ENCODE measurements at regions not wholly inside any gene's neighbourhood (a gene's known extent, or its start where the extent isn't known, plus 50 kb on each side); places are given as distances from the start of the nearest gene placed in this dataset.

DNA sequence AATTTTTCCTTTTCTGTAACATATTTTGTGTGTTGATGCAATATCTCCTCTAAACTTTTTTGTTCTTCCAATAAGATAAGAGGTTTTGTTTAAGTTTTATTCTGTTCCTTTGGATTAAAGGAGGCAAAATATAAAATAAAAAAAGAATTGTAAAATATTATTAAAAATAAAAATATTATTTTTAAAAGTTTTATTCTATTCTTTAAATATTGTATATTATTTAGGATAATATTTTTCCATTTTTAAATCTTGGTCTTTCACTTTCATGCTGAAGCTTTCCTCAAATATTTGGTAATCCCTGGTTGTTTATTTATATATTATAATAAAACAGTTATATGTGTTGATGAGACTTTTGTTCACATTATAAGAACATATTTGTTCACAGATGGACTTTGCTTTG is 187.9 kb upstream of the PDE5A start:
- no peak for DNase-seq

DNA sequence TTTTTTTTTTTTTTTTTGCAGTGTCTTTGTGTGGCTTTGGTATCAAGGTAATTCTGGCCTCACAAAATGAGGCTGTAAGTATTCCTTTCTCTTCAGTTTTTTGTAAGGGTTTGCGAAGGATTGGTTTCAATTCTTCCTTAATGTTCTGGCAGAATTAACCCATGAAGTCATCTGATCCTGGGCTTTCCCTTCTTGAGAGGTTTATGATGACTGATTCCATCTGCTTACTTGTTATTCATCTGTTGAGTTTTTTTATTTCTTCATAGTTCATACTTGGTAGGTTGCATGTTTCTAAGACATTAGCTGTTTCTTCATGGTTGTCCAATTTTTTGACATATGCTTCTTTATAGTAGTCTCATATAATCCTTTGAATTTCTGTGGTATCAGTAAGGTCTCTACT is 181.4 kb upstream of the PDE5A start:
- DNase-seq = peak; percentile 49

DNA sequence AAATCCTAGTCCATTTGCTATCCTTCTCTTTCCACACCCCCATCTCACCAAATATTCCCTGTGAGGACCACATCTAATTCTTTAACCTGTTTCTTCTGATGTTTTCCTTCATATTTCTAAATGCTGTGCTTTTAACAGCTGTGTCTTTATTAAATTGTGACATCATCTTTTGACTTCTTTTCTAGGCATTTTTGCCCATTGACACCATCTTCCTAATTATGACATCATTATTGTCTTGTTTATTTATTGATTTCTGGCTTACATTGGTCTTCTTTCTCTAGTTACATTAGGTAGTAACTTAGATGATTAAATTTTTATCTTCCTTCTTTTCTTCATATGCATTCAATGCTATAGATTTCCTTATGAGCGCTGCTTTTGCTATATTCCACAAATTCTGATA is 175.8 kb upstream of the PDE5A start:
- DNase-seq = no peak

DNA sequence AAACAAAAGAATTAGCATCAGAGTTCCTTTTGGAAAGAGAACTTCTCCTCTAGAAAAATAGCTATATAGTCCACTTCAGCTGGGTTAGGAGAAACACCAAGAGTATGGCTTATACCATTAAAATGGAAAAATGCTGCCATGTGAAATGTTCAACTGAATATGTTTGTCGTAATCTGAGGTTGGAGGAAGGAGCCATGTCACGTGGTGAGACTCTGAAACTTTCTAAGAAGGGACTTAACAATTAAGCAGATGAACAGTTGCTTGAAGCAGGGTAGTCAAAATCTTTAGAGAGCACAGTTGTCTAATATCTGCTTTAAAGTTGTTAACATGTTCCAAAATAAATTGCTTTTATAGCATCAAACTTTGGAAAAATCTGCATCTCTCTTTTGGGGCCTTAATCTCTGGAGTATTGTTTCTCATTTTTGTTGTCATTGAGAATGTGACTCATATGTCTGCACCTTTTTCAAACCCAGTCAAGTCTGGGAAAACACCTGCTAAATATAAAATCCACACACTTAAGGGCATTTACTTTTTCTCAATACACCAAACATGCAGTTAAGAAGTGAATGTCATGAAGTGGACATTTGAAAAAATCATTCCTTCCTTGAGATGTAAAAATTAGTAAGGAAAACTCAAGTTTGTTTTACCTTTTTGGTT is 168.8 kb upstream of the PDE5A start:
- DNase-seq = no peak

DNA sequence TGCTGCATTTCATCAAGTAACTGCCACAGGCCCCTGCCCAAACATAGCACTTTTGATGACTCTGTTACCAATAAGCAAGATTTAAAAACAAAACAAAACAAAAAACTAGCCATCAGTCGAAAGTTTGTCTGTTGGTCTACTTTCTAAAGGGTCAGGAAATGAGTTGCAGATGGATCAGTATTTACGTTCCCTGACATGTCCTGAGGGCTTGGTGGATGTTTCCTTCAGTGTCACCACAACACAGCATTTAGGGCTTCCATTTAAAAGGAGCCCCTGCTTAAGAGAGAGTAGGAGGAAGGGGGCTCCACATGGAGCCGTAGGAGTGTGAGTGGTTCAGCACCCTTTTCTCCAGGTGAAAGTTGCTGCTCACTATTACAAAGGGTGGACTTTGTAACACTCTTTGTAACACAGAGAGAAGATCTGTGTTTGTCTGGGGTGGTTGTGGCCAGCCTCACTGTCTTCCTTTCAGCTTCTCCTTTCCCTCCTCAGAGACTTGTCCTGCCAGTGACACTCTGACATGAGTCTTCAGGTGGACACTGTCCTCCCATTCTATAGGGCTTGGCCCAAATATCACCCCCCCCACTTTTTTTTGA is 167.5 kb upstream of the PDE5A start:
- no peak for DNase-seq

DNA sequence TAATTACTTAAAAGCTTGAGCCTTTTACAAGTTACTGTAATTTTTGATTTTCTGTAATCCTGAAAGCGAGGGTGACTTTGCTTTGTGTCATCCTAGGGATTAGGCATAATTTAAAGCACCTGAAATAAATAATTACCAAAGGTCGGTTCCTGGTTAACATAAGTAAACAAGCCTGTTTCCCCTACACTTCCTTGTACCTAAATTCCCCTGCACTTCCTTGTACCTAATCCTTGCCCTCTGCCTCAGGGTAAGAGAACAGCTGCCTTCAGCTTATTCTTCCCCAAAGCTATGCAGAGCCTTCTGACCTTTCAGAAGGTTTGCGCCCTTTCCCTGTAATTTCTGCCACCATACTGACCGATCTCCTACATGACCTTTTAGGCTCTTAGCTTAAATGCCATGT is 166.1 kb upstream of the PDE5A start:
- no peak for DNase-seq

DNA sequence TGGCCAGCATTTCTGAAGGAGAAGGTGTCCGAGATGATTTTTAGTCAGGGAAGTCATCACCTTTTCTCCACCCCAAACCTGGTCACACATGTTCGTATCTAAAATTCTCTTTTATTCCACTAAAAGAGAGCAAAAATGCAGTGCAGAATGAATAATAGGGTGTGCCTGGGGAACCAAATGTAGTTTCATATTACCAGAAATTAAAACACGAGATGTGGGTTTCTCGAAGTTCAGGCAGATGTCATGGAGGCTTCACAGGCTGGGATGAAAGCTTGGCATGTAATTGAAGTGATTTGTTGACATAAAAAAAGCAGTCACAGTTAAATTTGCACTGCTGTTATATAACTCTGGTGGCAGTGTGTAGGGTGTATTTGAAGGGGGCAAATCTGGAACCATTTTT is 165.5 kb upstream of the PDE5A start:
- DNase-seq = no peak

DNA sequence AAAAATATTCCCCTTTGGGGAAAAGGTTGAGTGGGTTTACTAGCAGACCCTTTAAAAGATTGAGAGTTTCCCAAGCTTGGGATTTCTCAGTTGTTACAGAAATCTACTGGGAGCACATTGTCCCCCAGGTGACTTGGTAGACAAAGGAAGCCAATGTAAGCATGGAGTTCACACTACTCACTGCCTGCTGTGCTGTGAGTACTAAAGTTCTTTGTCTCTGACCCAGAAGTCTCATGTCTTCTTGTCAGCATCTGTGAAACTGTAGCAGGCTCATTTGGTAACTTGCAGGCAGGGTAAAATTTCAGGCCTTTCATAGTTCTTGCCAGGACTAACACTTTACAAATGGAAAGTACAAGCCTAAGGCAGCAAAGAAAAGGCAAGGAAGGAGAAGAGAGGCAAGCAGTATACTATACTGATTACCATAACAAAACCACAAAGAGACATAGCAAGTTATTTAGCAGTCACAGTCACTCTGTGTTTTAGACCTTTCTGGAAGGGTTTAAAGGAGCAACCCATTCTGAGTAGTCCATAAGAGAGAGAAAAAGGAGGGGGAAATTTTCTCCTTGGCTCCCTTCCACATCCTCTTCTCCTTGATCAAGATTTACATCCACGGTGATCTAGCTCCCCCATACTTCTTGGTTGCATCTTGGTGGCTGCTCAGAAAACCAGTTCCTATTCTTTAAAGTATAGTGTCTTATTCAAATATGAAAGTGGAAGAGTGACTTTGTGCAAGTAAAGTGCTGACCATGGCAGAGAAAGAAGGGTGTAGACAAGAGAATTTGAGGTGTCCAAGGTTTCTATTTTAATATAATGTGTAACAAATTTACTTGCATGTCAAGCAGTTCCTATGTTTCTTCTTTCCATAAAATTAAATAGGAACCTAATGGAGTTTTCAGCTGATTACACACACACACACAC is 160.0 kb upstream of the PDE5A start:
- no peak for DNase-seq

DNA sequence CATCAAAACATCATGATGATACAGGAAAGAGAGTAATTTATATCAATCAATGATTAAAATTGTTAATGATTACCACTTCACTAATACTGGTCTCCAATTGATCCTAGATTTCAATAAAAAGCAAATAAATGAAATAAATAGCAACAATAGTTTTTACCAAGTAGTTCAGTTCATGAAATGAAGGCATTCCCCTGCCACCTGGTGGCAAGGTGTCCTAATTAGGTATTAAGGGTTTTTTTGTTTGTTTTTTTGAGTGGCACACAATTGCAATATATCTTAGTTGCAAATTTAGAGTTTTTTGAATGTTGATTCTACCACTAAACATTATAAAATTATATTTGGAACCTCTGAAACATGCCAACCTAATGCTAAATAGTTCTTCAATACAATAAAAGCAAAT is 157.4 kb upstream of the PDE5A start:
- DNase-seq = no peak

DNA sequence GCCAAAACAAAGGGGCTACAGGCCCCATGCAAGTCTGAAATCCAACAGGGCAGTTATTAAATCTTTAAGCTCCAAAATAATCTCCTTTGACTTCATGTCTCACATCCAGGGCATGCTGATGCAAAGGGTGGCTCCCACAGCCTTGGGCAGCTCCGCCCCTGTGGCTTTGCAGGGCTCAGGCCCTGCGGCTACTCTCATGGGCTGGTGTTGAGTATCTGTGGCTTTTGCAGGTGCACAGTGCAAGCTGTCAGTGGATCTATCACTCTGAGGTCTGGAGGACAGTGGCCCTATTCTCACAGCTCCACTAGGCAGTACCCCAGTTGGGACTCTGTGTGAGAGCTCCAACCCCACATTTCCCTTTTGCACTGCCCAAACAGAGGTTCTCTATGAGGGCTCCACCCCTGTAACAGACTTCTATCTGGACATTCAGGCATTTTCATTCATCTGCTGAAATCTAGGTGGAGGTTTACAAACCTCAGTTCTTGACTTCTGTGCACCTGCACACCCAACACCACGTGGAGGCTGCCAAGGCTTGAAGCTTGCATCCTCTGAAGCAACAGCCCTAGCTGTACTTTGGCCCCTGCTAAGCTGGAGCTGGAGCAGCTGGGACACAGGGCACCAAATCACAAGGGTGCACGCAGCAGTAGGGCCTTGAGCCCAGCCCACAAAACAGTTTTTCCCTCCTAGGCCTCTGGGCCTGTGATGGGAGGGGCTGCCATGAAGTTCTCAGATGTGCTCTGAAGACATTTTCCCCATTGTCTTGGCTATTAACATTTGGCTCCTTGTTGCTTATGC is 154.8 kb upstream of the PDE5A start:
- DNase-seq = no peak

DNA sequence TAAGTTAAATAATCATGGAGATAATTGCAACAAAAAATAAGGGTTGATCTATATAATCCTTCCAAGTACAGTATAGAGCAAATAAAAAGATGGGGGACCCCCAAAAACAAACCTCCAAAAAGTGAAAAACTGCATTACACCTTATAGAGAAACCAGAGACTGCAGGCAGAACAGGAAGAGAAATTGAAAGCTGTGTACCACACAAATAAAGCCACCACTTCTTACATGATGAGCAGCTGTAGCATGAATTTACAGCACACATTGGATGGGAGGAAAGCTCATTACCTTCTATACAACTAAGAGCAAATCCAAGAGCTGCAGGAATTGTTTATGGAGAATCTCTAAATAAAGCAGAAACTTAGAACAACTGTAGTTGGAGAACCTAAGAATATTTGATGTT is 152.4 kb upstream of the PDE5A start:
- no peak for DNase-seq

DNA sequence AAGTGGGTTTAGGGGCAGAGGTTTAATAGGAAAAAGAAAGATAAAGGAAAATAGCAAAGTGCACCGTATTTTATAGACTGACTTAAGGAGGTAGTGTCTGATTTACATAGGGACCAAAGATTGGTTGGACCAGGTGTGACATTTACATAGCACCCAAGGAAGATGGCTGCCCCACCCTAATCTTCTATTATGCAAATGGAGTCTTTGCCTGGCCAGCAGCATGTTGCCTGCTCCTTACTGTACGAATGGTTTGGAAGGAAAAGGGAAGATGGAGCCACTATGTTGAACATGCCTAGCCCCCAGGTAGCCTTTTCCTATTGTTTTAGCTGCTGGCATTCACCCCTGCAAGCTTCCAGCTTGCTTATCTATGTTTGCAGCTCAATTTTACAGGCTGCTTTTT is 146.2 kb upstream of the PDE5A start:
- no peak for DNase-seq

DNA sequence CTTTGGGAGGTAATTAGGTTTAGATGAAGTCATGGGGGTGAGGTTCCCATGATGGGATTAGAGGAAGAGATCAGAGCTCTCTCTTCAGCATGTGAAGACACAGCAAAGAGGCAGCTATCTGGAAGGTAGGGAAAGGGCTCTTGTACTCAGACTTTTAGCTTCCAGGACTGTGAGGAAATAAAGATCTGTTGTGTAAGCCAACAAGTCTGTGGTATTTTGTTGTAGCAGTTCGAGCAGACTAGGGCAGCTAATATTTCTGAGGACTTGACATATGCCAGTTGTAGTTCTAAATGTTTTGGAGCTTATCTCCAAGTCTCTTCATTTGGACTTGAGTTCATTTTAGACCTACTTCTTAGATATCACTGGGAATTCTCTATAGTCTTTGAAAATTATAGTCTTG is 137.3 kb upstream of the PDE5A start:
- no peak for DNase-seq

DNA sequence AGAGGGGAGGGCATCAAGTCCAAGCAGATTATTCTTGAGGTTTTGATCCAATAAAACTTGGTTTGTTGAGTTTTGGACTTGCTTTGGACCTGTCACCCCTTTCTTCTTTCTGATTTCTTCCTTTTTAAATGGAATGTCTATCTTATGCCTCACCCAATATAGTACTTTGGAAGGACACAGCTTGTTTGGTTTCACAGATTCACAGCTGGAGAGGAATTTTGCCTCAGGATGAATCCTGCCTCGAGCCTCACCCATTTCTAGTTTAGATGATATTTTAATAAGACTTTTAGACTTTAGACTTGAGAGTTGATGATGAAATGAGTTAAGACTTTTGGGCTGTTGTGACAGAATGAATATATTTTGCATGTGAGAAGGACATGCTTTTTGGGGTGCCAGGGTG is 136.9 kb upstream of the PDE5A start:
- no peak for DNase-seq

DNA sequence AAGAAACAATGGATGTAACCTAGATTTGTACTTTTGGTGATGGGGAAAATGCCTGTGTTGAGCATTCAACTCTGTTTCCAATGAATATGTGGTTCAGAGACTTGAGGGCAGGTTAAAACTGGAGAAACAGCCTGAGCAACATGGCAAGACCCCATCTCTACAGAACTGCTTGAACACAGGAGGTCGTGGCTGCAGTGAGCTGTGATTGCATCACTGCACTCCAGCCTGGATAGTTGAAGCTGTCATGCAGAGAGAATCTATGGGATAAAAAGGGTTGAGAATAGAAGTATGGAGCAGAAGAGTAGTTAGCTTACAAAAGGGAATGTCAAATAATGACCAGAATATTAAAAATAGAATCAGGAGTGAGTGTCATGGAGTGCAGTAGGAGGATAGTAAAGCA is 134.8 kb upstream of the PDE5A start:
- DNase-seq = no peak

DNA sequence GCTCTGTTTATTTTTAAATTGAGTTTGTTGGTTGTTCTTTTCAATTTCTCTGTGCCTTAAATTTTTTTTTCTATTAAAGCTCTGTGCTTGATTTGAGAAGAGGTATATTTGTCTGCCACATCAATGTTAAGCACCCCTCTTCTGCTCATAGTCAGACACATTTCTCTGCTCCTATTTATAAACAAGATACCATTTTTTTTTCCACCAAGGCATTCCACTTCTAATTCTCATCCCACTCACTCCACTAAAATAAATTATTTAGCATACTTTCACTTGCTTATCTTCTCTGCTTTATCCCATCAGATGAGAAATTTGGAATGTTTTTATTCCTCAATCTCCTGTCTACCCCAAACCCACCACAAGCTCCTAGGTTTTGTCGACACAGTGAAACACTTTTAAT is 127.0 kb upstream of the PDE5A start:
- no peak for DNase-seq

DNA sequence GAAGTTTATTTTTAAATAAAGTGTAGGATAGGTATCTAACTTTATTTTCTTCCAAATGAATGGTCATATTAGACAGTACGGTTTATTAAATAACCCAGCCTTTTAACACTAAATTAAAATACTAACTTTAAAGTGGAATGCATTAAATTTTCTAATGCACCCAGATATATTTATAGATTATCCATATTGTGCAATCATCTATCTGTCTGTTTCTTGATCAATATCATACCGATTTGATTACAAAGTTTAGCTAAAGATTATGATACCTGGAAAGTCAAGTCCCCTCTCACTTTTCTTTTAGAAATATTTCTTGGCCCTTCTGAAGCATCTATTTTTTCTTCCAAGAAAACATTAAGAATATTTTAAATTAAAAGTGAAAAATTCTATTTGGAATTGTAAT is 124.3 kb upstream of the PDE5A start:
- DNase-seq = no peak

DNA sequence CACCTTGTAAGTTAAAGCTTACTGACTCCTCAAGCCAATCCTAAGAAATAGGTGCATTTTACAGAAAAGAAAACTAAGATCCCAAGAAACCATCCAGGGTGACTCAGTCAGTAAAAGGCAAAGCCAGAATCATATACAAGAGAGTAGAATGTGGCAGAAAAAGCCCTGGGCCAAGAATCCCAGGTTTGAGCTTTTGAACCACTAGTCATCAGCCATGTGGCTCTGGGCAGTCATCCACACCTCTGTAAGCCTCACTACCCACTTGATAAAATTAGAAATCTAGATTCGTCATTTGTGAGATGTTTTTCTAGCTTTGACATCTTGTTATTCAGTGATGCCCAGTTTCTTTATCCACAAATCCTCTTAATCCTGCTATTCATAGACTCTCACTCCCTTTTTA is 122.2 kb upstream of the PDE5A start:
- DNase-seq = no peak

DNA sequence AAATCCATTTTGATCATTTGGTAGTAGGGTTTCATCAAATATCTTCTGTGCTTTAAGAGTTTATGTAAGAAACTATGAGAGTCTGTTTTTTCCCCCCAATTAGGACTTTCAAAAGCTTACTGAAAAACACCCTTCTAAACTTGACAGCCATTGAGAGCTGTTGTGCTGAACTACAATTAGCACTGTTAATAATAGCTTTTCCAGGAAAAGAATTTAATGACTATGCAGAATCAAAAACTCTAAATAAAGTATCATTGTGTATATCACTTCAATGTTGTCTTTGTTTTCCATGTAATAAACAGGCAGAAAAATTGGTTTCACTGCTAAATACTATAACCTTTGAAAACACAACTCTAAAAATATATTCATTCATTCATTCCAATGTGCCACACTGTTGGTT is 121.4 kb upstream of the PDE5A start:
- DNase-seq = no peak

DNA sequence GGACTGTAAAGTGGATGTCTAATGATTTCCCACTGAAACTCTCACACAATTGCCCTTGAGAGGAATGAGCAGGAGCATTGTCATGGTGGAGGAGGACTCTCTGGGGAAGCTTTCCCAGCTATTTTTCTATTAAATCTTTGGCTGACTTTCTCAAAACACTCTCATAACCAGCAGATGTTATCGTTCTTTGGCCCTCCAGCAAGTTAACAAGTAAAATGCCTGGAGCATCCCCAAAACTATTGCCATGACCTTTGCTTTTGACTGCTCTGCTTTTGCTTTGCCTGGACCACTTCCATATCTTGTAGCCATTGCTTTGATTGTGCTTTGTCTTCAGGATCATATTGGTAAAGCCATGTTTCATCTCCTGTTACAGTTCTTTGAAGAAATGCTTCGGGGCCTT is 120.2 kb upstream of the PDE5A start:
- no peak for DNase-seq

DNA sequence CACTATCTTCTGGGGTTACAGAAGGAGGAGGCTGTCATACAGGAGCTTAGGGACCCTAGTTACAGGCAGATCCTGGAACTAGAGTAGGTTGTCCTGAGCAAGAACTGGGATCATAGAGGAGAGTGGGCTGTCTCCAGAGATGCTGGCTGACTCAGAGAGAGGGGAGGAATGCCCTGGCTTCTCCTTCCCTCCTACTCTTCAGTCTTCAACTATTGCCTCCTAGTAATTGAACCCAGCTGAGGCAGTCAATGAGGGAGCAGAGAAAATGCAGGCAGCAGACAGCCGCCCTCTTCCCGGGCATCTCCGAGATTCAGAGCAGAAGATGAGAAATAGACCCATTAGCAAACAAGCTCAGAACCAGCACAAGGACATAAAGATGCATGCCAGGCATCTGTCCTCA is 118.3 kb upstream of the PDE5A start:
- no peak for DNase-seq

DNA sequence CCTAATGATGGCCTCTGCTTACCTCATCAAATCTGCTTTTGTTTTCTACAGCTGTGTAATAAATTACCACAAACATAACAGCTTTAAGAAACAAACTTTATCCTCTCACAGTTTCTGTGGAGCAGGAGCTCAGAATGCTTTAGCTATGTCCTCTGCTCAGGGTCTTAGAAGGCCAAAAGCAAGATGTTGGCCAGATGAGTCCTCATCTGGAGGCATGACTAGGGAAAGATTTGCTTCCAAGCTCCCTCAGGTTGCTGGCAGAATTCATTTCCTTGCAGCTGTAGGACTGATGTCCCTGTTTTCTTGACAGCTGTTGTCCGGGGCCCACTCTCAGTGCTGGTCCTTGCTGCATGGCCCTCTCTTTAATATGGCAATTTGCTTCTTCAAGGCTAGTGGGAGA is 116.7 kb upstream of the PDE5A start:
- DNase-seq = no peak

DNA sequence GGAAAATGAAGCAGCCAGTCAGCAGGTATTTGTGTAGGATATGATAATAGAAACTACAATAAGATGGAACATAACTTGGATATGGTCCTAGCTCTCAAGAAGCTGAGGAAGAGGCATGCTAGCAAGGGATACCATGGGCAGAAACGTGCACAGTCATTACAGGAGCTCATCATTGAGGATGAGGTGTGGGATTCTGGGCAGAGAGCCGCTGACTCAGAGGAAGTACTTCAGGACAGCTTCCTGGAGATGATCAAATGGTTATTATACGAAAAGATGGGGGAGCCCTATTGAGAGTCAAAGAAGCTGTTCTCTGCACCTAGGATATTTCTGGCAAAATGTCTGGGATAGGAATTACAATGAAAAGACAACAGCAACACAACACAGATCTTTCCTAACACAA is 116.0 kb upstream of the PDE5A start:
- no peak for DNase-seq

DNA sequence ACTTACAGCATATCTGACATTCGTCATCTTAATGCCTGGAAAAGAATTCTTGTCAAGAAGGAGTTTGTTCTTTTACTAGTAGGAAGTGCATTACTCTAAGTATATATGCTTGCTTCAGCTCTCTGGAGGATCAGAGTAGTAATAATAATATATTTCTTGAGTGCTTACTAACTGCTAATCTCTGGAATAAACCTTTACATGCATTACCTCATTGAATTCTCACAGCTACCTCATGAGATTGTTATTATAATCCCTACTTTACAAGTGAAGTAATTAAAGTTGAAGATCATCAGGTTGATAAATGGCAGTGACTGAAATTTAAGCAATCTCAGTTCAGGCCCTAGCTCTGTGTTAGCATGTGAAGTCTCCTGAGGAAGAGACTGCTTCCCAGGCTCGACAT is 115.0 kb upstream of the PDE5A start:
- no peak for DNase-seq

Measured in NCI-H524 treated with DMSO at 0.1 percent for 48 hours (cell line).